ENCODE measurements at regions not wholly inside any gene's neighbourhood (a gene's known extent, or its start where the extent isn't known, plus 50 kb on each side); places are given as distances from the start of the nearest gene placed in this dataset.

DNA sequence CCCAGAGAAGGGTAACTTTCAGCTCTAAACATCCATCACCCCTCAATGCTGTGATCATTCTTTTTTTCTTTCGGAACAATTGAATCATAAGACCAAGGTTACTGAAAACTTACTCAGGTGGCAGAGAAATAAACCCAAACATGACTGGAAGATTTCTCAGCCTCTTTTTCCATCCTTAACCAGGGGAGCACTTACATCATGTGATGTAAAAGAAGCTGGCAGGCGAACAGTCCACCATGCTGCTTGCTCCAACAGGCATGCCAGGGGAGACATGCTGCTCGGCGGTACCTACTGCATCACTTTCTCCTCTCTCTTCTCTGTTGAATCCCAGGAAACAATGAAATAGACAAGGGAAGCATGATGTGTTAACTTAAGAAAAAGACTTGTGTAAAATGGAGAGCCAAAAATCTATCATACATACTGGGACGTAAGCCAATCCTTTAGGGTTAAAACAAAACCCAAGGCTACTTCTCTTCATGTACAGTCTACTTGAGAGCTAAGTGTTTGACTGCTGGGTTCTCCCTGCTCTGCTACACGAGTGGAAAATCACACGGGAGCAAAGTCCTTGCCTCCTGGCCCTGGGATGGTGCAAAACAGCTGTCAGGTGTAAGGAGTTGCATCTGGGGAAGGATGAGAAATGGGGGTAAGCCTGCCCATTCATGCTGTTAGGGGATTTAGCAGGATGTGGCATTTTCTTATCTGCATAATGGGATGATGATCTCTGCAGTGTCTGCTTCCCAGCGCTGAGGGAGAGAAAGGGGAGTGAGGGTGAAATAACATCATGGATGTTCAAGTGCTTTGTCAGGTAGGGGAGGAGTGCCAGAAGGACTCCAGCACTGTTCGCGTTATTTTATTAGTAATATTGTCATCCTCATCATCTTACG, 64.3 kb upstream of the ZNF438 start:
- H4K8ac ChIP-seq (ENCODE audit: low read depth, low read length), result no peak overlapping the region
- no peak overlapping the region for H3K4me2 ChIP-seq (ENCODE audit: low read length)
- no peaks in the 10 kb centered on the region for H3K79me2 ChIP-seq (ENCODE audit: control insufficient read depth, insufficient read depth, low read length)
- DNase-seq, result no peak
- no CpG with 5 or more reads among the region's 11 CpGs for WGBS (ENCODE audit: extremely low coverage, insufficient coverage, low lambda C conversion rate)
- H3K27ac ChIP-seq (ENCODE audit: low read depth, low read length), result no peak overlapping the region
- H3K4me3 ChIP-seq (ENCODE audit: low read length), result no peak overlapping the region
- no peak overlapping the region for H2BK120ac ChIP-seq (ENCODE audit: low read depth, low read length)
- H3K79me1 ChIP-seq (ENCODE audit: low read length), result no peaks in the 10 kb centered on the region
- H3K4me1 ChIP-seq (ENCODE audit: control insufficient read depth, low read depth, low read length), result no peaks in the 10 kb centered on the region
- no peaks in the 10 kb centered on the region for H3K27me3 ChIP-seq (ENCODE audit: insufficient read depth, low read length, poor library complexity)
- H3K9ac ChIP-seq (ENCODE audit: low read length), result no peak overlapping the region
- no peak overlapping the region for H3K56ac ChIP-seq (ENCODE audit: low read length)
- H3K36me3 ChIP-seq (ENCODE audit: control insufficient read depth, insufficient read depth, low read length), result no peaks in the 10 kb centered on the region
- H2BK15ac ChIP-seq (replicated peaks; ENCODE audit: low read depth), result no peak overlapping the region
- no peak overlapping the region for H3K23ac ChIP-seq (ENCODE audit: low read length)
- H3K4ac ChIP-seq (ENCODE audit: low read depth, low read length), result no peak overlapping the region
- no peak overlapping the region for H2BK5ac ChIP-seq (ENCODE audit: low read length)
- no peak overlapping the region for H2AK5ac ChIP-seq (ENCODE audit: low read length)
- no peak overlapping the region for H4K5ac ChIP-seq (ENCODE audit: low read length)
- H3K18ac ChIP-seq (ENCODE audit: low read length), result no peak overlapping the region

DNA sequence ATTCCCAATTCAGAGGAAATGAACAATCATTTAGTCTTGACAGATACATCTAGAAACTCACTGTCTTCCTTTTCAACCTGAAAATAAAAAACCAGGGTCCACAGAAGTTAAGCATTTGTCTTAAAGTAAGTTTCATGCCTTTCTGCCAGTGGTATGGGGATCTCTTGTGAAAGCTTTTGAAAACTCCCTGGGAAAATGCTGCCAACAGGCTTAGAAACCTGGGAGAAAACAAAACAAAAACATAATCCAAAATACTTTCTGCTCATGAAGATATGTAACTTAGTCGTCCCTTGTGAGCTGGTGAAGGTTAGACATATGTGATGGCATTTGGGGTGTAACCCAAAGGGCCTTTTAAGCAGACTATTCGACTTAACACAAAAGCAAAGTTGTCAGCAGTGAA, 66.4 kb upstream of the ZNF438 start:
- no peak overlapping the region for H4K5ac ChIP-seq (ENCODE audit: low read length)
- H3K4me1 ChIP-seq (ENCODE audit: control insufficient read depth, low read depth, low read length), result no peaks in the 10 kb centered on the region
- H3K18ac ChIP-seq (ENCODE audit: low read length), result no peak overlapping the region
- H2AK5ac ChIP-seq (ENCODE audit: low read length), result no peak overlapping the region
- DNase-seq, result no peak
- no peak overlapping the region for H2BK5ac ChIP-seq (ENCODE audit: low read length)
- H3K4me3 ChIP-seq (ENCODE audit: low read length), result no peak overlapping the region
- no peaks in the 10 kb centered on the region for H3K36me3 ChIP-seq (ENCODE audit: control insufficient read depth, insufficient read depth, low read length)
- H2BK120ac ChIP-seq (ENCODE audit: low read depth, low read length), result no peak overlapping the region
- H3K4me2 ChIP-seq (ENCODE audit: low read length), result no peak overlapping the region
- no peaks in the 10 kb centered on the region for H3K79me2 ChIP-seq (ENCODE audit: control insufficient read depth, insufficient read depth, low read length)
- no peak overlapping the region for H2BK15ac ChIP-seq (replicated peaks; ENCODE audit: low read depth)
- WGBS (ENCODE audit: extremely low coverage, insufficient coverage, low lambda C conversion rate), result no CpG with 5 or more reads among the region's 2 CpGs
- no peaks in the 10 kb centered on the region for H3K27me3 ChIP-seq (ENCODE audit: insufficient read depth, low read length, poor library complexity)
- no peak overlapping the region for H3K4ac ChIP-seq (ENCODE audit: low read depth, low read length)
- H3K23ac ChIP-seq (ENCODE audit: low read length), result no peak overlapping the region
- no peak overlapping the region for H3K56ac ChIP-seq (ENCODE audit: low read length)
- no peaks in the 10 kb centered on the region for H3K79me1 ChIP-seq (ENCODE audit: low read length)
- H3K27ac ChIP-seq (ENCODE audit: low read depth, low read length), result no peak overlapping the region
- no peak overlapping the region for H3K9ac ChIP-seq (ENCODE audit: low read length)
- H4K8ac ChIP-seq (ENCODE audit: low read depth, low read length), result no peak overlapping the region

DNA sequence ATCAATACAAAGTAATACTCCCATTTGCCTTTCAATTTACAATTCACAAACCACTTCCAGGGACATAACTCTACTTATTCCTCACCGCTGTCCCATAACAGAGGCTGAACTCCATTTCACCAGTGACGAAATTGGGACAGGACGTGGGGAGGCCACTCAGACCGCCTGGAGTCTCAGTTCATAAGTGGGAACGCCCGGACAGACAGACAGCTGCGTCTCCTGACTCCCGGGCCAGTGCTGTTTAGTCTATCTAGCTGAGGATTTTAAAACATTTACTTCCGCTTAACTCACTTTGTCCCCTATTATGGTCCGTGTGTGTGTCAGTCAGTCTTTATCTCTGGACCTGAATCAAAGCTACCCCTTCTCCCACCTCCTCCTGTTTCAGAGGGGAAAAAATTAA, 67.4 kb upstream of the ZNF438 start:
- WGBS (ENCODE audit: extremely low coverage, insufficient coverage, low lambda C conversion rate), result no CpG with 5 or more reads among the region's 10 CpGs

GRCh38 chr10:31099664-31100063, 68.0 kb upstream of the ZNF438 start:
- Histone ChIP-seq H2BK5ac (ENCODE audit: low read length) (no peak overlapping the region), H3K56ac (ENCODE audit: low read length) (no peak overlapping the region), H3K18ac (ENCODE audit: low read length) (no peak overlapping the region), H3K4me1 (ENCODE audit: control insufficient read depth, low read depth, low read length) (no peaks in the 10 kb centered on the region), H2BK120ac (ENCODE audit: low read depth, low read length) (no peak overlapping the region), H3K4me3 (ENCODE audit: low read length) (no peak overlapping the region), H2AK5ac (ENCODE audit: low read length) (no peak overlapping the region), H3K79me1 (ENCODE audit: low read length) (no peaks in the 10 kb centered on the region), H3K9ac (ENCODE audit: low read length) (no peak overlapping the region), H3K36me3 (ENCODE audit: control insufficient read depth, insufficient read depth, low read length) (no peaks in the 10 kb centered on the region), H3K27me3 (ENCODE audit: insufficient read depth, low read length, poor library complexity) (no peaks in the 10 kb centered on the region), H3K4ac (ENCODE audit: low read depth, low read length) (no peak overlapping the region), H2BK15ac (replicated peaks; ENCODE audit: low read depth) (no peak overlapping the region), H4K8ac (ENCODE audit: low read depth, low read length) (no peak overlapping the region), H3K27ac (ENCODE audit: low read depth, low read length) (no peak overlapping the region), H3K4me2 (ENCODE audit: low read length) (no peak overlapping the region), H3K23ac (ENCODE audit: low read length) (no peak overlapping the region), H4K5ac (ENCODE audit: low read length) (no peak overlapping the region), H3K79me2 (ENCODE audit: control insufficient read depth, insufficient read depth, low read length) (no peaks in the 10 kb centered on the region)
- WGBS (ENCODE audit: extremely low coverage, insufficient coverage, low lambda C conversion rate), result no CpG with 5 or more reads among the region's 10 CpGs
- no peak for DNase-seq

More for the DNA sequence above, 67.4 kb upstream of the ZNF438 start:
- Histone ChIP-seq H3K18ac (ENCODE audit: low read length) (no peak overlapping the region), H2BK5ac (ENCODE audit: low read length) (no peak overlapping the region), H4K8ac (ENCODE audit: low read depth, low read length) (no peak overlapping the region), H2AK5ac (ENCODE audit: low read length) (no peak overlapping the region), H3K23ac (ENCODE audit: low read length) (no peak overlapping the region), H3K4me3 (ENCODE audit: low read length) (no peak overlapping the region), H3K9ac (ENCODE audit: low read length) (no peak overlapping the region), H3K36me3 (ENCODE audit: control insufficient read depth, insufficient read depth, low read length) (no peaks in the 10 kb centered on the region), H3K56ac (ENCODE audit: low read length) (no peak overlapping the region), H3K27me3 (ENCODE audit: insufficient read depth, low read length, poor library complexity) (no peaks in the 10 kb centered on the region), H3K27ac (ENCODE audit: low read depth, low read length) (no peak overlapping the region), H2BK15ac (replicated peaks; ENCODE audit: low read depth) (no peak overlapping the region), H3K79me1 (ENCODE audit: low read length) (no peaks in the 10 kb centered on the region), H2BK120ac (ENCODE audit: low read depth, low read length) (no peak overlapping the region), H3K4me1 (ENCODE audit: control insufficient read depth, low read depth, low read length) (no peaks in the 10 kb centered on the region), H3K79me2 (ENCODE audit: control insufficient read depth, insufficient read depth, low read length) (no peaks in the 10 kb centered on the region), H4K5ac (ENCODE audit: low read length) (no peak overlapping the region), H3K4ac (ENCODE audit: low read depth, low read length) (peak overlapping the region; percentile 48), H3K4me2 (ENCODE audit: low read length) (no peak overlapping the region)
- DNase-seq, result no peak

- Histone ChIP-seq H3K27ac (ENCODE audit: low read depth, low read length) (no peak overlapping the region), H3K56ac (ENCODE audit: low read length) (no peak overlapping the region), H3K4me3 (ENCODE audit: low read length) (no peak overlapping the region), H3K27me3 (ENCODE audit: insufficient read depth, low read length, poor library complexity) (no peaks in the 10 kb centered on the region), H2BK120ac (ENCODE audit: low read depth, low read length) (no peak overlapping the region), H3K23ac (ENCODE audit: low read length) (no peak overlapping the region), H4K5ac (ENCODE audit: low read length) (no peak overlapping the region), H2BK15ac (replicated peaks; ENCODE audit: low read depth) (no peak overlapping the region), H3K18ac (ENCODE audit: low read length) (no peak overlapping the region), H3K9ac (ENCODE audit: low read length) (no peak overlapping the region), H2AK5ac (ENCODE audit: low read length) (no peak overlapping the region), H3K79me1 (ENCODE audit: low read length) (no peaks in the 10 kb centered on the region), H3K4me1 (ENCODE audit: control insufficient read depth, low read depth, low read length) (no peaks in the 10 kb centered on the region), H3K79me2 (ENCODE audit: control insufficient read depth, insufficient read depth, low read length) (no peaks in the 10 kb centered on the region), H4K8ac (ENCODE audit: low read depth, low read length) (no peak overlapping the region), H2BK5ac (ENCODE audit: low read length) (no peak overlapping the region), H3K4me2 (ENCODE audit: low read length) (no peak overlapping the region), H3K4ac (ENCODE audit: low read depth, low read length) (no peak overlapping the region), H3K36me3 (ENCODE audit: control insufficient read depth, insufficient read depth, low read length) (no peaks in the 10 kb centered on the region)
- DNase-seq, result no peak
- WGBS (ENCODE audit: extremely low coverage, insufficient coverage, low lambda C conversion rate), result no CpG with 5 or more reads among the region's 1 CpG
Measured at GRCh38 chr10:31100115-31100601, 68.5 kb upstream of the ZNF438 start.
